ENCODE measurements at regions not wholly inside any gene's neighbourhood (a gene's known extent, or its start where the extent isn't known, plus 50 kb on each side); places are given as distances from the start of the nearest gene placed in this dataset.
A peak's percentile ranks its signal among the peaks of the same experiment; 100 is the strongest.
"Not testable (repeated sequence)": the region's sequence is repeated elsewhere in the genome, so short reads cannot be mapped to it uniquely, and the experiment has no call there.

DNA sequence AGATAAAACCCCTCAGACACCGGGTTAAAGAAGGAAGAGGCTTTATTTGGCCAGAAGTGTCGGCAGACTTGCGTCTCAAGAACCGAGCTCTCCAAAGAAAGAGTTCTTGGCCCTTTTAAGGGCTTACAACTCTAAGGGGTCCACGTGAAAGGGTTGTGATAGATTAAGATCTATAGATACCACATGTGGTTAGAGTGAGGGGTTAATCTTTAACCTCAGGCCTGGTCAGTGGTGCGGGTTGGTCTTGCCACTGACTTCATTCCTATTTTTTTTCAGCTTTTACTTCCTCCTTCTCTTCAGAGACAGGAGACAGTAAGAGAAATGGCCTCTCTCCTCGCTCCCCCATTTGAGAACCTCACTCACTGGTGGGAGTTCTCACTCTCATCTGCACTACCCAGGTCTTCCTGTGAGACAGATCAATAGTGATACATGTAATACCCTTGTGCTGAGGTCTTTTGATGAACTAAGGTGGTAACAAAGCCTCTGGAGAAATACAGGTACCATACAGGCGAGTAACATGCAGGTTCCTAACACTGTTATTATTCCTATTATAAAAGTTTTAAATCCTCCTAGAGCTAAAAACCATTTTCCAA lies 52.4 kb upstream of the COX7C start:
- CTCF ChIA-PET, result interaction anchor here (0.6 kb wide), 1 partner anchor 45 kb away, joined by 5 read pairs; no protein-coding TSS in a partner anchor
- no peaks in the 10 kb centered on the region for H3K36me3 ChIP-seq (ENCODE audit: control insufficient read depth, insufficient read depth, low read length)
- no peaks in the 10 kb centered on the region for H3K27me3 ChIP-seq (ENCODE audit: control insufficient read depth, insufficient read depth, low read length)
- H3K4me1 ChIP-seq (ENCODE audit: control insufficient read depth, insufficient read depth, low read length), result no peaks in the 10 kb centered on the region
- TF ChIP-seq REST (IDR thresholded peaks at IDR 0.05; ENCODE audit: insufficient read depth in 1 of 2, low read depth in 2 of 2, low read length in 1 of 2), result no peak
- intact Hi-C loops (cut with micrococcal nuclease; ENCODE audit: unreplicated experiment), result no loop called here
- H3K27ac ChIP-seq (ENCODE audit: low read length), result no peak overlapping the region
- POLR2A ChIA-PET, result no interaction called here
- BruUV-seq (replicated peaks), result no TSS peak
- H3K4me3 ChIP-seq (ENCODE audit: low read depth in 2 of 2, low read length in 2 of 2), result no peak overlapping the region
- in situ Hi-C loops (cut with HindIII; ENCODE audit: low pct_unique_long_range_greater_than_20kb, low sequenced_read_pairs), result no loop called here
- ATAC-seq (no peak), DNase-seq (ENCODE audit: low read depth, low spot score) (no peak)
- no peaks in the 10 kb centered on the region for H3K9me3 ChIP-seq (ENCODE audit: control insufficient read depth, insufficient read depth, low read depth, low read length)

DNA sequence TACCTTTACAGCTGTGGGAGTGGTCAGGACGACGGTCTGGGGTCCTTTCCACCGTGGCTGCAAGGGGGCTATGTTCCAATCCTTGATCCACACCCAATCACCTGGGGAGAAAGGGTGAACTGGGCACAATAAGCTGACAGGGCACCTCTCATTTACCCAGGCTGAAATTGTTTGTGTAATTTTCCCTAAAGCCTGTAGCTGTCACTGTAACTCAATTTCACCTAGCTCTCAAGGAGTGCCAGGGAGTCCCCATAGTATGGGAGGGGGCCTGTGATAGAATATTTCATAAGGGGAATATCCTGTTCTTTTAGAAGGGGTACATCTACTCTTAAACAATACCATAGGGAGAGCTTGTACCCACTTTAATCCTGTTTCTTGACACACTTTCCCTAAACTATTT lies 51.7 kb upstream of the COX7C start:
- CTCF ChIA-PET, result interaction anchor here (0.6 kb wide), 1 partner anchor 46 kb away, joined by 5 read pairs; no protein-coding TSS in a partner anchor
- DNase-seq (ENCODE audit: low read depth, low spot score); BruUV-seq (replicated peaks); H3K4me1 ChIP-seq (ENCODE audit: control insufficient read depth, insufficient read depth, low read length); ATAC-seq; H3K27me3 ChIP-seq (ENCODE audit: control insufficient read depth, insufficient read depth, low read length); intact Hi-C loops (cut with micrococcal nuclease; ENCODE audit: unreplicated experiment); H3K27ac ChIP-seq (ENCODE audit: low read length); POLR2A ChIA-PET; in situ Hi-C loops (cut with HindIII; ENCODE audit: low pct_unique_long_range_greater_than_20kb, low sequenced_read_pairs); H3K4me3 ChIP-seq (ENCODE audit: low read depth in 2 of 2, low read length in 2 of 2); H3K36me3 ChIP-seq (ENCODE audit: control insufficient read depth, insufficient read depth, low read length); H3K9me3 ChIP-seq (ENCODE audit: control insufficient read depth, insufficient read depth, low read depth, low read length): not testable (repeated sequence)
- TF ChIP-seq, protein P1, sequence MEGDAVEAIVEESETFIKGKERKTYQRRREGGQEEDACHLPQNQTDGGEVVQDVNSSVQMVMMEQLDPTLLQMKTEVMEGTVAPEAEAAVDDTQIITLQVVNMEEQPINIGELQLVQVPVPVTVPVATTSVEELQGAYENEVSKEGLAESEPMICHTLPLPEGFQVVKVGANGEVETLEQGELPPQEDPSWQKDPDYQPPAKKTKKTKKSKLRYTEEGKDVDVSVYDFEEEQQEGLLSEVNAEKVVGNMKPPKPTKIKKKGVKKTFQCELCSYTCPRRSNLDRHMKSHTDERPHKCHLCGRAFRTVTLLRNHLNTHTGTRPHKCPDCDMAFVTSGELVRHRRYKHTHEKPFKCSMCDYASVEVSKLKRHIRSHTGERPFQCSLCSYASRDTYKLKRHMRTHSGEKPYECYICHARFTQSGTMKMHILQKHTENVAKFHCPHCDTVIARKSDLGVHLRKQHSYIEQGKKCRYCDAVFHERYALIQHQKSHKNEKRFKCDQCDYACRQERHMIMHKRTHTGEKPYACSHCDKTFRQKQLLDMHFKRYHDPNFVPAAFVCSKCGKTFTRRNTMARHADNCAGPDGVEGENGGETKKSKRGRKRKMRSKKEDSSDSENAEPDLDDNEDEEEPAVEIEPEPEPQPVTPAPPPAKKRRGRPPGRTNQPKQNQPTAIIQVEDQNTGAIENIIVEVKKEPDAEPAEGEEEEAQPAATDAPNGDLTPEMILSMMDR (IDR thresholded peaks at IDR 0.05), result peak; percentile 30

Data from Panc1 (cell line).